Lower leg skin (tissue), 3 donors: ENCODE measurements at regions not wholly inside any gene's neighbourhood (a gene's known extent, or its start where the extent isn't known, plus 50 kb on each side); places are given as distances from the start of the nearest gene placed in this dataset.

Experiments used
- POLR2A ChIP-seq, 2 donors: fragments of 450-650 bp; IDR thresholded peaks; one replicate each; pipeline ENCODE4 v1.6.1; 2016 to 2017; ENCODE audit warnings: antibody characterized with exemption in 2 of 2, mild to moderate bottlenecking in 1 of 2, moderate library complexity in 1 of 2
- TF ChIP-seq, protein P1 (sequence below), 3 donors: fragments of 450-650 bp; IDR thresholded peaks; one replicate each; pipeline ENCODE4 v1.5.1; 2016; ENCODE audit warnings: antibody characterized with exemption in 3 of 3, mild to moderate bottlenecking in 3 of 3, moderate library complexity in 2 of 3

DNA sequence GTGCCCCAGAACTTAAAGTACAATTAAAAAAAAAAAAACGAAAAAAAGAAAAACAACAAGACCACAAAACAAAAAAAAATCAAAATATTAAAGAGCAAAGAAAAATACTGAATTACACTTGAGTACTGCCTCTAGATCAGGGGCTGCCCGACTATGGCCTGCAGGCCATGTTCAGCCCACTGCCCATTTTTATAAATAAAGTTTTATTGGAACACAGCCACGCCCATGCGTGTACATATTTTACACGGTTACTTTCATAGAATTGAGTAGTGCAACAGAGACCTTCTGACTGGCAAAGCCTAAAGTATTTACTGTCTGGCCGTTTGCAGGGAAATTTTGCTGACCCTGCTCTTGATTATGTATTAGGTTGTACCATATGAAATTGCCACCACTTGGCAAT is 130.5 kb downstream of the ATXN3L start:
- TF ChIP-seq, protein P1, sequence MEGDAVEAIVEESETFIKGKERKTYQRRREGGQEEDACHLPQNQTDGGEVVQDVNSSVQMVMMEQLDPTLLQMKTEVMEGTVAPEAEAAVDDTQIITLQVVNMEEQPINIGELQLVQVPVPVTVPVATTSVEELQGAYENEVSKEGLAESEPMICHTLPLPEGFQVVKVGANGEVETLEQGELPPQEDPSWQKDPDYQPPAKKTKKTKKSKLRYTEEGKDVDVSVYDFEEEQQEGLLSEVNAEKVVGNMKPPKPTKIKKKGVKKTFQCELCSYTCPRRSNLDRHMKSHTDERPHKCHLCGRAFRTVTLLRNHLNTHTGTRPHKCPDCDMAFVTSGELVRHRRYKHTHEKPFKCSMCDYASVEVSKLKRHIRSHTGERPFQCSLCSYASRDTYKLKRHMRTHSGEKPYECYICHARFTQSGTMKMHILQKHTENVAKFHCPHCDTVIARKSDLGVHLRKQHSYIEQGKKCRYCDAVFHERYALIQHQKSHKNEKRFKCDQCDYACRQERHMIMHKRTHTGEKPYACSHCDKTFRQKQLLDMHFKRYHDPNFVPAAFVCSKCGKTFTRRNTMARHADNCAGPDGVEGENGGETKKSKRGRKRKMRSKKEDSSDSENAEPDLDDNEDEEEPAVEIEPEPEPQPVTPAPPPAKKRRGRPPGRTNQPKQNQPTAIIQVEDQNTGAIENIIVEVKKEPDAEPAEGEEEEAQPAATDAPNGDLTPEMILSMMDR (IDR thresholded peaks at IDR 0.05) = no peak
- TF ChIP-seq POLR2A (IDR thresholded peaks at IDR 0.05) = no peak
